ENCODE measurements at regions not wholly inside any gene's neighbourhood (a gene's known extent, or its start where the extent isn't known, plus 50 kb on each side); places are given as distances from the start of the nearest gene placed in this dataset.
"Not testable (repeated sequence)": the region's sequence is repeated elsewhere in the genome, so short reads cannot be mapped to it uniquely, and the experiment has no call there.

- DNase-seq: not testable (repeated sequence)
These were observed 53.7 kb upstream of the ZSCAN2 start for GRCh38 chr15:84547150-84547549.

- not testable (repeated sequence) for DNase-seq
These were observed 50.3 kb upstream of the ZSCAN2 start for GRCh38 chr15:84550503-84550902.

Measured in C1 segment of cervical spinal cord (tissue), 14 donors.